ENCODE measurements at regions not wholly inside any gene's neighbourhood (a gene's known extent, or its start where the extent isn't known, plus 50 kb on each side); places are given as distances from the start of the nearest gene placed in this dataset.

GRCh38 chr14:104439625-104440024 lies 139.9 kb upstream of the C14orf180 start:
- Mint-ChIP-seq H3K9me3 (peaks cover 7% of the 10 kb centered on the region), H3K36me3 (ENCODE audit: insufficient read depth) (no peaks in the 10 kb centered on the region)

GRCh38 chr14:104440297-104440956 lies 139.1 kb upstream of the C14orf180 start:
- Mint-ChIP-seq H3K4me1 (no peaks in the 10 kb centered on the region), H3K27me3 (no peaks in the 10 kb centered on the region), H3K9me3 (peaks cover 7% of the 10 kb centered on the region), H3K36me3 (ENCODE audit: insufficient read depth) (no peaks in the 10 kb centered on the region), H3K4me3 (no peak overlapping the region), H3K27ac (ENCODE audit: low read depth) (no peak overlapping the region)
- DNase-seq (ENCODE audit: low spot score in 2 of 2) (no peak), ATAC-seq (replicated peaks; ENCODE audit: extremely low read depth, poor library complexity, severe bottlenecking) (no peak)

More at GRCh38 chr14:104439625-104440024, 139.9 kb upstream of the C14orf180 start:
- Mint-ChIP-seq H3K27me3 (no peaks in the 10 kb centered on the region), H3K4me3 (no peak overlapping the region), H3K27ac (ENCODE audit: low read depth) (no peak overlapping the region), H3K4me1 (no peaks in the 10 kb centered on the region)
- ATAC-seq (replicated peaks; ENCODE audit: extremely low read depth, poor library complexity, severe bottlenecking) (no peak), DNase-seq (ENCODE audit: low spot score in 2 of 2) (no peak)

DNA sequence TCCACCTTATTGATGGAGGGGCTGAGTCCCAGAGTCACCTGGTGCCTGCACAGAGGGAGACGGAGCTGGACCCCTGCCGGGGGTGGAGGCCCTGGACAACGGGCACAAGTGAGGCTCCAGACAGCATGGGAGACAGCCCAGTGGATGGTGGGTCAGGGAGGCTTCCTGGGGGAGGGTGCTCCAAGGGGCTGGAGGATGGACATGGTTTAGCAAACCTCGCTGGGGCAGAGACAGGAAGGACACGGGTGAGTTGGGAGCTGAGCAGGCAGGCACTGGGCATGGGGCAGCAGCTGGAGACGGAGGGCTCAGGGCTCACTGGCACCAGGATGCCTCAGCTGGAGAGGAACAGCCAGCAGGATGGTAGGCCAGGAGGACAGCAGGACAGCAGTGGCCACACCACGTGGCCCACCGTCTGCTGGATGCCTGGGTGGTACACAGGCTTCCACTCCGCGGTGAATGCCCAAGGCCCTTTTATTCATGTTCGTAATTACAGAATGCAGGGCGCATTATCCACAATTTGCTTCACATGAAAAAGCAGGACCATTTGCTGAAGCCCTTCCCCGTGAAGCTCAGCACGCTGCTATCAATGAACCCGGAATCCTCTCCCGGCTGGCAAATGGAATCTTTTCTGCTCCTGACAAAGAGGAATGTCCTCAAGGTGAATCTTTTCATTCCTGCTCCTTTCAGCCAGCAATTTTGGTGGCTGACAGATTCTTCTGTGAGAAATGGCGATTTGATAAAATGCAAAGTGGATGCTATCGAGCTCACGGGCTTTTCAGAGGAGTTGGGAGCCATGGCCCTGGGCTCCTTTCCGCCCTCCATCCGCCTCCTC lies 138.1 kb upstream of the C14orf180 start:
- peaks cover 7% of the 10 kb centered on the region for H3K9me3 Mint-ChIP-seq

GRCh38 chr14:104442107-104442551 lies 137.4 kb upstream of the C14orf180 start:
- peaks cover 14% of the 10 kb centered on the region for H3K27me3 Mint-ChIP-seq
- no peak overlapping the region for H3K4me3 Mint-ChIP-seq
- no peaks in the 10 kb centered on the region for H3K4me1 Mint-ChIP-seq
- peaks cover 7% of the 10 kb centered on the region for H3K9me3 Mint-ChIP-seq
- DNase-seq (ENCODE audit: low spot score in 2 of 2) (peak in 1 of 2 donors; percentile 11), ATAC-seq (replicated peaks; ENCODE audit: extremely low read depth, poor library complexity, severe bottlenecking) (no peak)
- H3K27ac Mint-ChIP-seq (ENCODE audit: low read depth): no peak overlapping the region
- no peaks in the 10 kb centered on the region for H3K36me3 Mint-ChIP-seq (ENCODE audit: insufficient read depth)

More for the DNA sequence above, 138.1 kb upstream of the C14orf180 start:
- H3K36me3 Mint-ChIP-seq (ENCODE audit: insufficient read depth): no peaks in the 10 kb centered on the region
- H3K27ac Mint-ChIP-seq (ENCODE audit: low read depth): no peak overlapping the region
- ATAC-seq (replicated peaks; ENCODE audit: extremely low read depth, poor library complexity, severe bottlenecking) (no peak), DNase-seq (ENCODE audit: low spot score in 2 of 2) (peak in 1 of 2 donors; percentile 12)
- no peak overlapping the region for H3K4me3 Mint-ChIP-seq
- H3K4me1 Mint-ChIP-seq: no peaks in the 10 kb centered on the region
- H3K27me3 Mint-ChIP-seq: peaks cover 7% of the 10 kb centered on the region

DNA sequence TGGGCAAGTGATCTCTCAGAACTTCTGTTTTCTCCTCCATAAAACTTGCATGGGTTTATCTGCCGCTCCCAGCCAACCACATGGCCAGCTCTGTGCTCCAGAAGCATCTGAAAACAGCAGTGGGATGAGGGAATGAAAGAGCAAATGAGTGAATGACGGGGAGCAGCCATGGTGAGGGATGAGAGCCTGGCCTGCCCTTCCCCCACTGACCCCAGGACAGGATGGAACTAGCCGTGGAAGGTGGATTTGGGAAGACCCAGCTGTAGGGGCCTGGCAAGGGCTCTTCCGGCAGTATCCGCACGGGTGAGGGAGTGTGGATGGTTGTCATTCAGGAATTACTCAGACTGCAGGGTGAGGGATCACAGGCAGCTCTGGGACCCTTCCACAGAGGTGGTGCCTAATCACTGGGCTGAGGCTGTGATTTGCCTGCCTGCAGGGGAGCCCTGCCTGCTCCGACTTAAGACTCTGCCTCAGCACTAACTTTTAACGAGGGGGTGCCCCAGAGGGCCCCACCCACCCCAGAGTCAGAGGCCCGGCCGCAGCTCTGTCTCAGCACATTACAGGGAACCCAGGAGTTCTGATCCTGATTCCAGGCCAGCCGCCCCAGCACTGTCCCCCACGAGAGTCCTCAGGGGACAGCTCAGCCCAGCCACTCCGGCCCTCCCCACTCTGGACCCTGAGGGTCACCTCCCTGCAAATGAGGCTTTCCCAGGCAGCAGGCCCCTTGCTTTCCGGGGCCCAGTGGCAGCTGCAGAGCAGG lies 136.8 kb upstream of the C14orf180 start:
- H3K4me1 Mint-ChIP-seq: no peaks in the 10 kb centered on the region
- DNase-seq (ENCODE audit: low spot score in 2 of 2) (peak in 1 of 2 donors; percentile 4), ATAC-seq (replicated peaks; ENCODE audit: extremely low read depth, poor library complexity, severe bottlenecking) (no peak)
- H3K27me3 Mint-ChIP-seq: peaks cover 20% of the 10 kb centered on the region
- H3K4me3 Mint-ChIP-seq: no peak overlapping the region
- H3K36me3 Mint-ChIP-seq (ENCODE audit: insufficient read depth): no peaks in the 10 kb centered on the region
- peaks cover 7% of the 10 kb centered on the region for H3K9me3 Mint-ChIP-seq
- H3K27ac Mint-ChIP-seq (ENCODE audit: low read depth): no peak overlapping the region

DNA sequence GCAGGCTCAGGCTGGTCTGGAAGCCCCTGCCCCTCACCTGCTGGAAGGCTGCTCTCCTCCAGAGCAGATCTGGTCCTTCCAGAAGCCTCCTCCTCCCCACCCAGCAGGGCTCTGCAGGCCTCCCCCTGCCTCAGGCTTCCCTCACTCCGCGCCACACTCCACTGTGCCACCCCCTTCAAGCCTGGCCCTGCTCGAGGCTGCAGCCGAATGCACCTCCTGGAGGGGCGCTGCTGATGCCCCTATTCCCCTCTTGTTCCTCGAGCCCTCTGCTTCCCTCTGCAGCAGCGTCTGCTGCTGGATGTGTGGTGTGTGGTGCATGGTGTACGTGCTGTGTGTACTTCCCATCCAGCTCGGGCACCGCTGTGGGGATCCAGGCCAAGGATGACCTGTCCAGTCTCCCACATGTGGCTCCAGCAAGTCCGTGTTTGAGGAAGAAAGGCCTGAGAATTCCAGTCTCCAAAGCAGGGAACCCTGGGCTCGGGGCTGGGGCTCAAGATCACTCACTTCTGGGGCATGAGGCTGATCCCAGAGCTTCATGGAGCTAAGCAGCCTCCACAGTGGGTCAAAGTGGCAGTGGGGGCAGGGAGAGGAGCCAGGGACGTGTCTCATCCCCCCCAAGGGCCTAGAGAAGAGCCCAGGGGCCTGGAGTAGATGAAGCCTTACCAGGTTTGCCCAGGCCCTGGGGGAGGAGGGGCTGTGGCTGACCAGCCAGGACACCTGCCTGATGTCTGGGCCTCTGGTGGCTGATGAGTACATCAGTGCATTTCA lies 136.0 kb upstream of the C14orf180 start:
- DNase-seq (ENCODE audit: low spot score in 2 of 2) (peak in 1 of 2 donors; percentile 12), ATAC-seq (replicated peaks; ENCODE audit: extremely low read depth, poor library complexity, severe bottlenecking) (no peak)
- H3K36me3 Mint-ChIP-seq (ENCODE audit: insufficient read depth): no peaks in the 10 kb centered on the region
- peaks cover 28% of the 10 kb centered on the region for H3K27me3 Mint-ChIP-seq
- peaks cover 11% of the 10 kb centered on the region for H3K9me3 Mint-ChIP-seq
- H3K4me1 Mint-ChIP-seq: no peaks in the 10 kb centered on the region
- H3K4me3 Mint-ChIP-seq: no peak overlapping the region
- no peak overlapping the region for H3K27ac Mint-ChIP-seq (ENCODE audit: low read depth)

DNA sequence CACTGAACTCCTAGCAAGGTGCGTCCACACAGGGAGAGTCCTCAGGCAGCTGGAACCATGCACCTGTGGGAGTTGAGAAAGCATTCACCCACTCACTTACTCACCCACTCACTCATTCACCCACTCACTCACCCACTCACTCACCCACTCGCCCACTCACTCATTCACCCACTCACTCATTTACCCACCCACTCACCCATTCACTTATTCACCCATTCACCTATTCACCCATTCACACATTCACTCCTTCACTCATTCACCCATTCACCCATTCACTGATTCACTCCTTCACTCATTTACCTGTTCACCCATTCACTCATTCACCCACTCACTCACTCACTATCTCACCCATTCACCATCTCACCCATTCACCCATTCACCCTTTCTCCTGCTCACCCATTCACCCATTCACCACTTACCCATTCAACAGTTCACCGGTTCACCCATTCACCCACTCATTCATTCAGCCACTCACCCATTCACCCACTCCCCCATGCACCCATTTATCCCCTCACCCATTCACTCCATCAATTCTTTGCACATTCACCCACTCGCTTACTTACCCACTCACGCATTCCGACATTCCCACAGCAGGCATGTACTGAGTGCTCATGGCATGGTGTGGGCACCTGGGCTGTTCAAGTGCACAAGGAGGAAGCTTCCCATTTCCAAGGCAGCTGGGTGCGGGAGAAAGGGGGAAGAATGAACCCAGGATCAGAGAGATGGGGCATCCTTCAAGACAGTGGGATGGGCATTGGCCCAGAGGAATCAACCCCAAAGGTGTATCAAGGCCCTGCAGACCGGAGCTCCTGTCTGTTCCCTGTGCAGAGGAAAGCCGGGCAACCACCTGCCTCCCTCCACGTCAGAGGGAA lies 135.2 kb upstream of the C14orf180 start:
- ATAC-seq (replicated peaks; ENCODE audit: extremely low read depth, poor library complexity, severe bottlenecking): no peak
- H3K4me3 Mint-ChIP-seq: no peak overlapping the region
- DNase-seq (ENCODE audit: low spot score in 2 of 2): no peak
- H3K27ac Mint-ChIP-seq (ENCODE audit: low read depth): no peak overlapping the region
- peaks cover 16% of the 10 kb centered on the region for H3K9me3 Mint-ChIP-seq
- peaks cover 36% of the 10 kb centered on the region for H3K27me3 Mint-ChIP-seq
- H3K4me1 Mint-ChIP-seq: no peaks in the 10 kb centered on the region
- H3K36me3 Mint-ChIP-seq (ENCODE audit: insufficient read depth): no peaks in the 10 kb centered on the region

GRCh38 chr14:104445086-104445485 lies 134.5 kb upstream of the C14orf180 start:
- peak; percentile 2 to 10 for DNase-seq (ENCODE audit: low spot score in 2 of 2)
- Mint-ChIP-seq H3K4me3 (no peak overlapping the region), H3K27ac (ENCODE audit: low read depth) (no peak overlapping the region), H3K4me1 (no peaks in the 10 kb centered on the region), H3K36me3 (ENCODE audit: insufficient read depth) (no peaks in the 10 kb centered on the region), H3K27me3 (peaks cover 43% of the 10 kb centered on the region), H3K9me3 (peaks cover 16% of the 10 kb centered on the region)
- no peak for ATAC-seq (replicated peaks; ENCODE audit: extremely low read depth, poor library complexity, severe bottlenecking)

GRCh38 chr14:104445832-104446381 lies 133.7 kb upstream of the C14orf180 start:
- no peak overlapping the region for H3K27ac Mint-ChIP-seq (ENCODE audit: low read depth)
- DNase-seq (ENCODE audit: low spot score in 2 of 2) (peak in 1 of 2 donors; percentile 7), ATAC-seq (replicated peaks; ENCODE audit: extremely low read depth, poor library complexity, severe bottlenecking) (no peak)
- H3K4me3 Mint-ChIP-seq: no peak overlapping the region
- peaks cover 2% of the 10 kb centered on the region for H3K36me3 Mint-ChIP-seq (ENCODE audit: insufficient read depth)
- H3K27me3 Mint-ChIP-seq: peaks cover 51% of the 10 kb centered on the region
- H3K9me3 Mint-ChIP-seq: peaks cover 16% of the 10 kb centered on the region
- H3K4me1 Mint-ChIP-seq: no peaks in the 10 kb centered on the region

DNA sequence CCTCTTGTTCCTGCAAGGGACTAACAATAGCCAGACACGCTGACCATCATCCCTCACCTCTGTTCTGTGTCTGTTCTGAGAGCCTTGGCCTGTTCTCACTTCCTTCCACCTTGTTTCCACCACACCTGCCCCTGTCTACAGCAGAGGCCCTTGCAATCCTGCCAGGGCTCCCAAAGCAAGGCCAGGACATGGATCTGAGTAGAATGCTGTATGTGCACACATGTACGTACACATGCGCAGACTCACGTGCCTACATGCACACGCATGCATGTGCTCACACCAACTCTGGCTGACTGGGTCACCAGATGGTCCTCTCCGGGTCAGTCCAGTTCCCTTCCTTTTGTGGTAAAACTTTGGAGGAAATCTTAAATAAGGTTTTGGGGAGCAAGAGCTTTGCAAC lies 133.0 kb upstream of the C14orf180 start:
- Mint-ChIP-seq H3K9me3 (peaks cover 16% of the 10 kb centered on the region), H3K36me3 (ENCODE audit: insufficient read depth) (peaks cover 2% of the 10 kb centered on the region), H3K27me3 (peaks cover 58% of the 10 kb centered on the region), H3K27ac (ENCODE audit: low read depth) (no peak overlapping the region), H3K4me3 (no peak overlapping the region), H3K4me1 (no peaks in the 10 kb centered on the region)
- peak in 1 of 2 donors; percentile 6 for DNase-seq (ENCODE audit: low spot score in 2 of 2)
- no peak for ATAC-seq (replicated peaks; ENCODE audit: extremely low read depth, poor library complexity, severe bottlenecking)

- no peak for DNase-seq (ENCODE audit: low spot score in 2 of 2)
- H3K4me1 Mint-ChIP-seq: no peaks in the 10 kb centered on the region
- H3K27ac Mint-ChIP-seq (ENCODE audit: low read depth): no peak overlapping the region
- H3K9me3 Mint-ChIP-seq: peaks cover 16% of the 10 kb centered on the region
- ATAC-seq (replicated peaks; ENCODE audit: extremely low read depth, poor library complexity, severe bottlenecking): no peak
- H3K4me3 Mint-ChIP-seq: no peak overlapping the region
- peaks cover 2% of the 10 kb centered on the region for H3K36me3 Mint-ChIP-seq (ENCODE audit: insufficient read depth)
- H3K27me3 Mint-ChIP-seq: peaks cover 70% of the 10 kb centered on the region
Measured at GRCh38 chr14:104447750-104448149, 131.8 kb upstream of the C14orf180 start.

Measured in central memory CD8-positive, alpha-beta T cell (primary cell).